Upper lobe of left lung (tissue), 6 donors: ENCODE measurements at regions not wholly inside any gene's neighbourhood (a gene's known extent, or its start where the extent isn't known, plus 50 kb on each side); places are given as distances from the start of the nearest gene placed in this dataset.

ENCODE experiments used
- ATAC-seq, 2 donors: fragments of 200-7000 bp; cut with Tn5 transposase; one replicate each; pipeline ENCODE4 v1.9.1; 2022; ENCODE audit warnings: mild to moderate bottlenecking in 2 of 2, moderate library complexity in 2 of 2; ENCODE audit not compliant: low FRiP score in 2 of 2
- DNase-seq, 2 donors: peaks; one replicate each; pipeline ENCODE4 v3.0.0-alpha.2; 2019 to 2020
- H3K27ac ChIP-seq, 4 donors: fragments of 200-600 bp; sonication (generic); one replicate each; pipeline ENCODE4 v1.5.1; 2016 to 2019
- H3K27me3 ChIP-seq, 4 donors: fragments of 200-600 bp; sonication (generic); one replicate each; pipeline ENCODE4 v1.5.1; 2017 to 2019
- H3K36me3 ChIP-seq, 4 donors: fragments of 200-600 bp; sonication (generic); one replicate each; pipeline ENCODE4 v1.5.1; 2016 to 2019
- H3K4me1 ChIP-seq, 4 donors: fragments of 200-600 bp; sonication (generic); one replicate each; pipeline ENCODE4 v1.5.1; 2018 to 2019
- H3K4me3 ChIP-seq, 4 donors: fragments of 200-600 bp; sonication (generic); one replicate each; pipeline ENCODE4 v1.5.1; 2017 to 2019; ENCODE audit warnings: mild to moderate bottlenecking in 2 of 4, moderate library complexity in 1 of 4
- H3K9me3 ChIP-seq, 4 donors: fragments of 200-600 bp; sonication (generic); one replicate each; pipeline ENCODE4 v1.5.1; 2018 to 2019
- CTCF ChIP-seq, 6 experiments: fragments of 450-650 bp in 4 of 6; fragments of 200-600 bp in 2 of 6; sonication (generic) in 2 of 6; IDR thresholded peaks; one replicate each; pipeline ENCODE4 v1.5.1; 2016 to 2019; ENCODE audit warnings: antibody characterized with exemption in 6 of 6
- EP300 ChIP-seq, 4 donors: sonication (generic); formaldehyde crosslinking; IDR thresholded peaks; one replicate each; pipeline ENCODE4 v1.5.1; 2017; ENCODE audit warnings: antibody characterized with exemption in 4 of 4, control low read depth in 2 of 4
- POLR2A ChIP-seq, 4 donors: fragments of 450-650 bp; IDR thresholded peaks; one replicate each; pipeline ENCODE4 v1.5.1; 2016 to 2017; ENCODE audit warnings: antibody characterized with exemption in 4 of 4, mild to moderate bottlenecking in 2 of 4
- POLR2AphosphoS5 ChIP-seq, 2 donors: sonication (generic); formaldehyde crosslinking; IDR thresholded peaks; one replicate each; pipeline ENCODE4 v1.5.1; 2017; ENCODE audit warnings: antibody characterized with exemption in 2 of 2
- WGBS, 2 donors: methylation state at CpG; one replicate each; pipeline ENCODE4 v1.1.5; 2017 to 2018; 5-methylcytosine and 5-hydroxymethylcytosine counted together
- donor health status: DM: no; HTN: no; CAD: no; lungs with moderate emphysema.
- donor health status: DM: no; HTN: yes; CAD: no; lungs with severe emphysema.

DNA sequence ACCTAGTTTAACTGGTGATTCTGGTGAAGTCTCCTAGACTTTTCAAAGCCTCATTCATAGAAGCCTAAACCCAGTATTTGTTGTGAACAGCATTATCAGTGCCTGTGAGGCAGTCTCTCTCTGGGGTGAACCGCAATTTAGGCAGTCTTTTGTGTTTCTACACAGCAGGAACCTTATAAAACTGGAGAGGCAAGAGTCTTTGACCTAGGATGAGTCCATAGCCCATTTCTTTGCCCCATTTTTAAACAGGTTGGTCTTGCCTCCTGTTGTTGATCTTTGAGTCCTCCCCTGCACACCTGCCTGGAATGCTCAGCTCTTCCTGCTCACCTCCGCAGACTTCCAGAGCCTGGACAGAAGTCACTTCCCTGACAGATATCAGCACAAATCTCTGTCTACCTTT, 51.2 kb upstream of the NRP1 start:
- H3K27me3 ChIP-seq = no peaks in the 10 kb centered on the region
- H3K4me3 ChIP-seq = no peak overlapping the region
- WGBS, 2 donors = 95 to 100% methylated on average over 2 of the region's 2 CpGs
- ATAC-seq = no peak
- no peaks in the 10 kb centered on the region for H3K9me3 ChIP-seq
- no peaks in the 10 kb centered on the region for H3K4me1 ChIP-seq
- H3K36me3 ChIP-seq = no peaks in the 10 kb centered on the region
- H3K27ac ChIP-seq = no peak overlapping the region
- DNase-seq = no peak
- TF ChIP-seq EP300 (IDR thresholded peaks at IDR 0.05) (no peak), POLR2A (IDR thresholded peaks at IDR 0.05) (no peak), POLR2AphosphoS5 (IDR thresholded peaks at IDR 0.05) (no peak), CTCF (IDR thresholded peaks at IDR 0.05) (no peak)

GRCh38 chr10:33385015-33385414, 50.5 kb upstream of the NRP1 start:
- Histone ChIP-seq H3K27ac (no peak overlapping the region), H3K4me3 (no peak overlapping the region), H3K36me3 (no peaks in the 10 kb centered on the region), H3K27me3 (no peaks in the 10 kb centered on the region), H3K4me1 (no peaks in the 10 kb centered on the region), H3K9me3 (no peaks in the 10 kb centered on the region)
- ATAC-seq = no peak
- no peak for TF ChIP-seq EP300 (IDR thresholded peaks at IDR 0.05)
- TF ChIP-seq POLR2AphosphoS5 (IDR thresholded peaks at IDR 0.05) = no peak
- no peak for TF ChIP-seq POLR2A (IDR thresholded peaks at IDR 0.05)
- no peak for TF ChIP-seq CTCF (IDR thresholded peaks at IDR 0.05)
- no peak for DNase-seq
- 90 to 93% methylated on average over 5 of the region's 5 CpGs for WGBS, 2 donors
